ENCODE measurements at regions not wholly inside any gene's neighbourhood (a gene's known extent, or its start where the extent isn't known, plus 50 kb on each side); places are given as distances from the start of the nearest gene placed in this dataset.

DNA sequence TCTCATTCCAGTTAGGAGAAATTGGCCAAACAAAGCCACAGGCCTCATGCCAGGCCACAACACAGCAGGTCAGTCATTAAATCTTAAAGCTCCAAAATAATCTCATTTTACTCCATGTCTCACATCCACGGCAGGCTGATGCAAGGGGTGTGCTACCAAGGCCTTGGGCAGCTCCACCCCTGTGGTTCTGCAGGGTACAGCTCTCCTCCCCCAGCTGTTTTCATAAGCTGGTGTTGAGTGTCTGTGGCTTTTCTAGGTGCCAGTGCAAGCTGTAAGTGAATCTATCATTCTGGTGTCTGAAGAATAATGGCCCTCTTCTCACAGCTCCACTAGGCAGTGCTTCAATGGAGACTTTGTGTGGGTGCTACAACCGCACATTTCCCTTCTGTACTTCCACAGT, 949.2 kb downstream of the TECRL start:
- peak; percentile 25 for DNase-seq

DNA sequence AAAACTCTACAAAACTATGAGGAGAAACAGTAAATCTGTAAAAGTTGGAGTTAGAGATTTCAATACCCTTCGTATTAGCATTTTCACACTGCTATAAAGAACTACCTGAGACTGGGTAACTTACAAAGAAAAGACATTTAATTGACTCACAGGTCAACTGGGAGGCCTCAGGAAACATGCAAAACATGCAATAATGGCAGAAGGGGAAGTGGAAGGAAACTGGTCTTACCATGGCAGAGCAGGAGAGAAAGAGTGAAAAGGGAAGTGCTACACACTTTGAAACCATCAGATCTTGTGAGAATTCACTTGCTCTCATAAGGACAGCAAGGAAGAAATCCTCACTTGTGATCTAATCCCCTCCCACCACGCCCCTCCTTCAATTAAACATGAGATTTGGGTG, 949.9 kb downstream of the TECRL start:
- no peak for DNase-seq

DNA sequence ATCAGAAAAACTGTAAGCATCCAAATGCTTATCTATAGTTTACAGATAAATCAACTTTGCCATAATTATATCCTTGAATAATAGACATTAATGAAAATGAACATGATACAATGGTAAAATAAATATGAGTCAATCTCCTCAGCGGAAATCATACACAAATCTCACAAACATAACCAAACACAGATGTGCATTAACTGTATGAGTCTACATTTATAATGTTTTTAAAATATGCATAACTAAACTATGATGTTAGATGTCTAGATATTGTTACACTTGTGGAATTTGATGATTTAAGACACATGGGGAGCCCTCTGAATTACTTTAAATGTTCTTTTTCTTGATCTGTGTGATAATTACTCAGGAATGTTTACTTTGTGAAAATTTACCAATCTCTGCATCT, 951.2 kb downstream of the TECRL start:
- peak; percentile 47 for DNase-seq

DNA sequence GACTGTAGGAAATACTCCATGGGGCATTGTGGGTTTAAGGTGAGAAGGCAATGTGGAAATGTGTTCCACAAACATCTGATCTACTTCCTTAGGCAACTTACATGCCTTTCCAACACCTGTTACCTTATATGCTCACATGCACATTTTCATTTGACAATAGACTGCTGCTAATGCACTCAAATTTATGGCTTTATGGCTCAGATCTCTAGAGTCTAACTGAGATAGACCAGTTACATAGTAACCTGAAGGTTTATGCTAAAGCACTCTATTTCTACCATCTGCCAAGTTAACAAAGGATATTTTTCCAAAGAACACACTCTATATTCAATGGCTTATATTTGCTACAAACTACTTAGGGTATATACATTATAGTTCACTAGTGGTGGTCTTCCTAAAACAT, 969.0 kb downstream of the TECRL start:
- DNase-seq, result no peak

DNA sequence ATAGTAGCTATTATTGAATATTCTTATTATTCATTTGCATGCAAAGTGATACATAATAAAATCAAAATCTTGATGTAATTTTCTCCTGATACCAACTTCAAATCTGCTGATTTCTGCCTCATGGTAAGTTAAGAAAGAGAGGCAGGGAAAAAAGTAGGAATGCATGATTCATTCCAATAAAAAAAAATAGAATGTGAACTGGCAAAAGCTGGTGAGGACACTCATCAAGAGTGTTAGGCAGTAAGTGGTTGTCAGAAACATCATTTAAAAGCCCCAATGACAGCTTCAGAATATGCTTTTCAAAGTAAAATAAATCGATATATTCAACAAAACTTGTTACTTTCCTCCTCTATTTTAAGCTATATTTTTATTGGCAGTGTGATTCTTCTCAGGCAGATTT, 979.1 kb downstream of the TECRL start:
- peak; percentile 0 for DNase-seq

DNA sequence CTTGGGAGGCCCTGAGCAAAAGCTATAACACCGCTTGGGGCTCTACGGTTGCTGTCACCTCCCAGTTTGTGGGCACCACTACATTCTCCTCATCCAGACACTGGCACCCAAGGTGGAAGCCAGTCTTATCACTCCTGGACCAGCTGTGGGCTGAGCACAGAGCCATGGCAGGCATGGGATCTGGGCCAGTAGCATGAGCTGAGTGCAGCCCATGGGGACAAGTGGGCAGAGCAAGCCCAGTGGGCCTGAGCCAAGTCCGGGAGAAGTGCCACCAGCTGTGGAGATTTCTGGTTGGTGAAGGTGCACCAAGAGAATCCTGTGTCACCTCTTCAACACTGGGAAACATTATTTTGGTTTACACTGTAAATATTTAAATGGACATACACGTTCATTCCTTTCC, 1013.0 kb downstream of the TECRL start:
- no peak for DNase-seq

DNA sequence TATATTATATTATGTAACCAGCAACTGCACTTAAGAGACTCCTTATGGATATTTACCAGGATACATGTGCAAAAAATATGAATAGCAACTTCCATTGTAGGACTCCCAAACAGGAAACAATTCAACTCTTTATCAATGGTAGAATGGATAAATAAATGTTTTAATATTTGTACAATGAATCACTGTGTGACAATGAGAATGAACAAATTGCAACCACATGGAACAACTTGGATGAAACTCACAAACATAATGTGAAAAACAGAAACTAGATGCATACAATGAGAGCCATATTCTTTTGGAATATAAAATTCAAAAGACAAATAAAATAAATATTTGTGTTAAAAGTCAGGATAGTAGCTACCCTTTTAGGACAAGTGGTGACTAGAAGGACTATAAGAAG, 1015.7 kb downstream of the TECRL start:
- DNase-seq, result no peak

DNA sequence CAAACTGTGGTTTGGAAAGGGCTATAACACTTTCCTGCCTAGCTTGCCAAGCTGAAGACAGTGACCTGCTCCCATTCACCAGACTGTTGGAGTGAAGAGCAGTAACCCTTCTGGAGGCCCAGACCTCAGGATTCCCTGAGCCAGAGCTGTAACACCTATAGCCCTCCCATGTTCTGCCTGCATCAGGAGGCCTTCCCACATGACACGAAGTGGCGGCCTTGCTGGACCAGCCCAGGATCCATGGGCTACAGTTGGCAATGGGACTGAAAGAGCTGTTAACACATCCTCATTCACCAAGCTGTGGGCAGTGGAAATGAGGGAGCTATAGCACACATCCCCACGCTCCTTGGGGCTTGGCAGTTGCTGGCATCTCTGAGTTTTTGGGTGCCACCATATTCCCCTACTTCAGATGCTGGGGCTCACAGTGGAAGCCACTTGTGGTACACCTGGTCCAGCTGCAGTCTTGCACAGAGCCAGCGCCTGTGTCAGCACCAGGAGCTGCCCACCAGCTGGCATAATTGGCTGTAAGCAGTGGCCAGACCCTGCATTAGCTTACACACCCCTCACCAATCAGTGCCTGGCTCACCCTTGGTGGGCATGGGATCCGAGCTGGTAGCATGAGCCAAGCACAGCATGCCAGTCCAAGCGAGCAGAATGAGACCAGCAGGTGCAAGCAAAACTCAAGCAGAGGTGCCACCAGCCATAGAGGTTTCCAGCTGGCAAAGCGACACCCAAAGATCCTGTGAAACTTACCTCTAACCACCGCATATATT, 1029.3 kb downstream of the TECRL start:
- DNase-seq, result no peak

DNA sequence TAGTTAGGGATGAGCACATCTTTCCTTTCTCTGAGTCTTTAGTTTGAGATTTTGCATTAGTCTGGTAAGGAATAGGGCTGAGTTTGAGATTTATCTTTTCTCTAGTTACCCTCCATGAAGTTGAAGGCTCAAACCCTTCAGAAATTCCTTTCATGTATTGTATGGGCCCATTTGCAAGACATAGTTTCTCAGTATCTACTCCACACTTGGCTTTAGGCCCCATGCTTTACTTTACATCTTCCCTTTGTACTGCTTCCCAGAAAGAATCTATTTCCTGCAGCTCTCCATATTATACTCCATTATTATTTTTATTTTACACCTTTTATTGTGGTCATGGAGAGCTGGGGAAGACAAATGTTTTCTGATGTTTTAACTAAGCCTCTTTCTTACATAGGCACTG, 1038.2 kb downstream of the TECRL start:
- no peak for DNase-seq

DNA sequence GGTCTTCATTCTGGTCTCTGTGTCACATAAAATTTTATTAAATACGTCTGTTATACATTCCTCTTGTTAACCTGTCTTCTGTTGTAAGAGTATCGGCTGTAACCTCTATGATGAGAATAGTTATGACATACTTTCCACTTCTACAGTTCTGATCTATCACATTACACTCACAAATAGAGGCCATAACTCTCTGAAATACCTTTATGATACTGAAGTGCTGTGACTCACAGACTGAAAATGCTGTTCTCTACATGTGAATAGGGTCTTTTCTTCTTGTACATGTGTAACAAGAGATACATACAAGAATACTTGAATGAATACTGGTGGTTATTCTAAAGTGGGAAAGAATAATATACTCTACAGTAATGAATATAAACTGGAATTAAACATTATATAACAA, 1047.6 kb downstream of the TECRL start:
- no peak for DNase-seq

DNA sequence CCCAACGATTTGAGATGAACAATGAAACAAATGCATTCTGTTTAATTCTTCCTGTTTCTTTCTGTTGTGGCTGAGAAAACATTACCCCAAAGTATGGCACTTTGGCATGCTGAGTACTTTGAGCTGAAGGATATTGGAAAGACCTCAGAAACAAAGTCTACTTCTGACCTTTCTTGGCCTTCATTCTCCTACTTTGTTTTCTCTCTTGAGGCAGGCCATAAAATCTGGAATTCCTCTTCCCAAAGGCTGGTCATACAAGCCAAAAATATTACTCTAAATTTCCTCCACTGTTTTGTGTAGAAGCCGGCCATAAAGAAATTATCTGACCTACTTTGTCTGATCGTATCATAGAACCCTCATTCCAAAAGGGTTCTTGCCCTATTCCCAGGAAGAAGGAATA, 1048.2 kb downstream of the TECRL start:
- no peak for DNase-seq

DNA sequence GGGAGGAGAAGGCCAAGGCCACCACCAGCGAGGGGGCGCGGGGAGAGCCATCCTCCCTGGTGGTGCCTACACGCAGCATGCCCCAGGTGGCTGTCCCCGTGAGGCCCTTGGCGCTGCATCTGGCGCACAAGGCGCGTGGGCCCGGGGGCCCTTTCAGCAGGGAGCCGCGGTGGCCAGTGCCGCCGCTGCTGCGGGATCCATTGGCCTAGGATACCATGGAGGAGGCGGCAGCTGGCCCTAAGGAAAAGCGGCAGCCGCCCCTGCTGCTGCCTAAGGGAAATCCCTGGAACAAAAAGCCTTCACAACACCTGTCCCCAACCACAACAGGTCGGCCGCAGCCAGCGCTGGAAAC, 1059.6 kb downstream of the TECRL start:
- DNase-seq, result no peak

DNA sequence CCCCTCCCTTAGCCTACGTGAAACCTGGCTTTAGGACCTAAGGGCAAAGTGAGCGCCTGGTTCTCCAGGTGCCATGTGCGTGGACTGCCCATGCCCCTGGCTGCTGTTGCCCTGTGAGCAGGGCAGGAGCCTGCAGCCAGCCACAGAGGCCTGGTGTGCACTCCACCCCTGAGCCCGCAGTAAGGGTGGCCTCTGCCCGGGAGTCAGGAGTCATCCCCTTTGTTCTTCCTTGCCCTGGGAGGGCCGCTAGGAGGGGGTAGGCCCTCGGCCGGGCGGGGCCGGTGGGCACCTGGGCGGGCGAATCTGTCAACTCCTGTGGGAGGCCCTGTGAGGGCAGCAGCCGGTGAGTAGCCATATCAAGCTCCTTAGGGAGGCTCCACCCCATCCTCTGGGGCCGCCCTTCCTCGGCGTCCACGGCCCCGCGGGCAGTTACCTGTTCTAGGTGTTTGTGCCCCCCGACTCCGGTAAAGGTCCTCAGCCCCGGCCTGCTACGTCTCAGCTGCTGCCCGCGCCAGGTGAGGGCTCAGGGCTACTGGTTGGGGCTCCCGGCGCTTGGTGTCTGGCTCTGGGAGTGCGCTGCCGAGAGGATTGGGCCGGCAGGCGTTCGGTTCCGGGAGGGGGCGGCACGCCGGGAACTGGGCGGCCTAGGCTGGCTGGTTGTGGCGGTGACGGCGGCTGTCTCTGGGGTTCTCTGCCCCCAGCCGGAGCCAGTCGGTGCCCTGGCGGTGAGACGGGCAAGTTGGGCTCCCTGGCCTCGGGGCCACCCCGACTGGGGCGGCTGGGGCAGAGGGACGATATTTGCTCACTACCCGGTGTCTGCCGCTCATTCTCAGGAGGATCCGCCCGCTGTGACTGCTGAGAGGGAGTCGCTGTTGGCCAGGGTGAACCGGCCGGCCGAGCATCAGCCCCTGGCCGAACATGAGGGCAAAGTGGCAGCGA, 1060.2 kb downstream of the TECRL start:
- no peak for DNase-seq

DNA sequence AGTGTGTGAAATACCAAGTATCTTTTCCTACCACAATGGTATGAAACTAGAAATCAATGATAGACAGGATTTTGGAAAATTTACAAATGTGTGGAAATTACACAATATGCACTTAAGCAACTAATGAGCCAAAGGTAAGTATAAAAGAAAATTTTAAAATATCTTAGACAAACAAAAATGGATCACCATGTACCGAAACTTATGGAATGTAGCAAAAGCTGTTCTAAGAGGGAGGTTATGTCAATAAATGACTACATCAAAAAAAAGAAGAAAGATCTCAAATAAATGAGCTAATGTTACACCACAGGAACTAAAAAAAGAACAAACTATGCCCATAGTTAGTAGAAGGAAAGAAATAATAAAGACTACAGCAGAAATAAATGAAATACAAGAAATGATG, 1084.1 kb downstream of the TECRL start:
- DNase-seq, result peak; percentile 5

DNA sequence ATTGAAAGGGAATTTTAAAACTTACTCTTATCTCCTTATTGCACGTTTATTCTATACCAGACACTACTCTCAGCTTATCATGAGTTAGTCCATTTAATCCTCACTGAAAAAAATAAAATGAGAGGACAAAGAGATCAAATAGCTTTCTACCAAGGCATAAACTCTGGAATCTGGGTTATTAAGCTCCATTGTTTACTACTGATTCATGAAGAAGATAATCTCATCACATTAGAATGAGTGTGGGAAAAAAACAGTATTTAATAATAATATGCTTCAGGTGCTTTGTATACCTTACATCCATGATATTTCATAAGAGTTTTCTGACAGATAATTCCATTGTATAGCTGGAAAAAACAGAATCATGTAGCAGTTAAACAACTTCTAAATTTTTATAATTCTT, 1092.6 kb downstream of the TECRL start:
- no peak for DNase-seq

DNA sequence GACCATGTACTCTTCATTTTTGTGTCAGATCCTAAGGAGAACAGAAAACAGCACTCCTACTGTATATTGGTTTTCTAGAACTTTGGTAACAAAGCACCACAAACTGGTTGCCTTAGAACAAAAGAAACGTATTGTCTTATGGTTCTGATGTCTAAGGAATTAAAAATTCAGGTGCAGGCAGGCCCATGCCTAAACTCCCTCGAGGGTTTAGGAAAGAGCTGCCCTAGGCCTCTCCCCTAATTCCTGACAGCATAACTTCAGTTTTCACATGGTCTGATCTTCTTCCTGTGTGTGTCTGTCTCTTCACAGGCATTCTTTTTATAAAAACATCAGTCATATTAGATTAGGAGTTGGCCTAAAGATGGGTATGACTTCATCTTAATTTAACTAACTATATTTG, 1093.6 kb downstream of the TECRL start:
- no peak for DNase-seq

DNA sequence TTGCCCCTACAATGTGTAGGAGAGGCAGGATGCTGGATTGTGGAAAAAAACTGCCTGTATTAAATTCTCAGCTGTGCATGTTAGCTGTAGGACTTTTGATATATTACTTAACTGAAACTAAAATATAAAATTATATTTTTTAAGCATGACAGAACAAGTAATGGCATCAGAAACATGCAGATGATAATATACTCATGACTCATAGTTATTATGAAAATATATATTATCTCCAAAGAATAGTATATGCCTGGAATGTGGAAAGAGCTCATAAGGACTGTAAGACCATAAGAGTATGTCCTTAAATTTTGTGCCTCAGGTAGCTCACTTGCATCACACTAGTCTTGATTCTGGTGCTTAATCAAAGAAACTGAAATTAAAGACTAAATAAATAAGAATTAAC, 1100.6 kb downstream of the TECRL start:
- DNase-seq, result no peak

DNA sequence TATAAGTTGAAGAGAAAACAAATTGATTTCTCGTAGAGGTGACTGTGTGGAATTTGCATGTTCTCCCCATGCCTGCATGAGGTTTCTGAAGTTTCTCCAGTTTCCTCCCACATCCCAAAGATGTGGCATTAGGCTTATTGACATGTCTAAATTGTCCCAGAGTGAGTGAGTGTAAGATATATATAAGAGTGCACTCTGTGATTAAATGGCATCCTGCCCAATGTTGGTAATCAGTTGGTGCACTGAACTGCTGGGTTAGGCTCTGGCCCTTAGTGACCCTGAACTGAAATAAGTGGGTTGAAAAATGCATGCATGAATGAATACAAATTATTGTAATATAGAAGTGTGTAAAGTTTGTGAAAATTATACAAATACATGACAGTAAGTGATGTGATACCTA, 1106.5 kb downstream of the TECRL start:
- DNase-seq, result no peak

DNA sequence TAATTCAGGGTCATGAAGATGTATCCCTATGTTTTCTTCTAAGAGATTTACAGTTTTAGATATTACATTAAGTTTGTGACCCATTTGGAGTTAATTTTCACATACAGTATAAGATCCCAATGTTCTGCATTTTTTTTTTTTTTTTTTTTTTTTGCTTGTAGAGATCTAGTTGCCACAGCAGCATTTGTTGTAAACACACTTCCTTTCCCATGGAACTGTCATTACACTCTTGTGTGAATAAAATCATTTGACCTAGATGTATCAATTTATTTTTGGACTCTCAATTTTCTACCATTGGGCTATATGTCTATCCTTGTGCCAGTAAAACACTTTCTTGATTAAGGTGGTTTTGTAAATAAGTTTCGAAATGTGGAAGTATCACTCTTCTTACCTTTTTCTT, 1107.2 kb downstream of the TECRL start:
- DNase-seq, result no peak

DNA sequence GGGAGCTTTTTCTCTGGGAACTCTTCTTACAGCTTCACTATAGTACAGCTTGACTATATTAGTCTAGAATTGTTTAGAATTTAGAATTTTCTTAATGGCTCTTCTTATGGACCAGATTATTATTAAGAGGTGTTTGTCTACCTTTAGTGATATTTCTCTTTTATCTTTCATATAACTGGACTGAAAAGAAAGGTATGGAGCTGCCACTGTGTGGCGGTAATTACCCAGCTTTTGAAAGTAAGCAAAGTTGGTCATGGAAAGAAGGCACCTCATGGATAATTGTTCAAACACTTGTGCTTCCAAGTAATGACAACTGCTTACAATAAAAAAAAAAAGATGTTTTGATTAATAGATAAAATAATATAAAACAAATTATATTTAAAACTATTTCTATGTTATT, 1112.5 kb downstream of the TECRL start:
- DNase-seq, result no peak

DNA sequence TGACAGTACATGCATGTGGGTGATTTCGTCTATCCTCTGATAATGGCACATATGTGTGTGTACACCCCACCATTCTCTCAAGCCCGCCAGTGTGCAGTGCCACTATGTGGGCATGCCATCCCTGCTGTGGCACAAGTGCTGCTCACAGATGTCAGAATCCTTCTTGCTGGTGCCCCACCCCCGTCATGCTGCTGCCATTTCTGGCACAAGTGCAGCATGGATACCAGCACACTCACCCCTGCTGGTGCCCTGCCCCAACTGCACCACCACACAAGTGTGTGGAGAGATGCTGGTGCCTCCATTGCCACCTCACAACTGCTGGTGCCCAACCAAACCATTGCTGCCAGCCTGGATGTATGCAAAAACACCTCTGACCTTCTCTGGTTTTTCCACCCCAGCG, 1133.8 kb downstream of the TECRL start:
- no peak for DNase-seq

DNA sequence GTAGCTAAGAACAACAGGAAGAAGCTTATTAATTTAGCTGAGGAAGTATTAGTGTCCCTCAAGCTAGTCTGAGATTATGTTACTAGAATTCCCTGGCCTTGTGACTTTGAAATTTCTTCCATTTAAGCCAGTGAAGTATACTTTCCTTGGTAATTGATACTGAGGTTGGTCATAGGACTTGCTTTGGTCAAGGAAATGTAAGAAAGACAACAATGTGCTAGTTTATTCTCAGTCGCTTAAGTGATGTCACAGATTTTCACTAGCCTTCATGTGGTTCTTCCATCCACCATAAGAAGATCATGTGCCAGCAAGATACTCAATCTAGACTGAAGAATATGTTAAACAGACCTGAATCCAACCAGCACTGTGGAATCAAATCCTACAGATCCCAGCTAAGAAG, 1140.1 kb downstream of the TECRL start:
- no peak for DNase-seq

DNA sequence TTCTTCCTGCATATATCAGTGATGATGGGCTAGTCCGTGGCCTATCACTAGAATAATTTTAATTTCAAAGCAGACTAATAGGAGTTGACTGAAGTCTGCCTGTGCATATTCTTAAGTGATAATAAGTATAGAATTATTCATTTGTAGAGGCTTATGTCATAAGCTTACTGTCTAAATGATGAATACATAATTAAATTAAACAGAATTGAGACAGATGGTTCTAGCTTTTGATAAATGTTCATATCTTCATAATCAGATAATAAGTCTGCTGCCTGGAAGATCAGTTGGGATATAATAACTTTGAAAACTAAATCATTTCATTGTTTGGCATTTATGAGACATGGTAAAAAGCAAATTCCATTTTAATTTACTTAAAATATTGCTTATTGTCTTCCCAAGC, 1175.6 kb downstream of the TECRL start:
- no peak for DNase-seq

DNA sequence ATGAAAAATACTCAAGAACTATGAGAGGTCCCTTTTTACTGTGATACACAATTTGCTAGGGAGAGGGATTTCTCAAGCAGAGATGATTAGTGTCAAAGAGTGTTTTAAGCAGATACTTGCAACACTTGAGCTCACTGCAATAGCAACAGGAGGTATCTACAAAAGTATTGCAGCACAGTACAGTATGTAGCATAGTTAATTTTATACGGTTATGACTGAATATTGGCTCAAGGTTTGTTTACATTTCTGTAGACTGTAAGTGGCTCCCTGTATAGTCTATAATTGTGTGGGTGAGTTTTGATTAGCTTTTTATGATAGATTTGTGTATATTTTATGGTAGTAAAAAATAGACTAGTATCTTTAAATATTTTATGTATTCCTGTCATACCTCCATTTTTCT, 1177.2 kb downstream of the TECRL start:
- no peak for DNase-seq

Data from fibroblast of skin of scalp (primary cell).